NCI-H524 treated with DMSO at 0.1 percent for 48 hours (cell line): ENCODE measurements at regions not wholly inside any gene's neighbourhood (a gene's known extent, or its start where the extent isn't known, plus 50 kb on each side); places are given as distances from the start of the nearest gene placed in this dataset.
"Not testable (repeated sequence)": the region's sequence is repeated elsewhere in the genome, so short reads cannot be mapped to it uniquely, and the experiment has no call there.

Experiments used
- DNase-seq: peaks from one replicate; lab custom pipeline; 2025; lab: John Stamatoyannopoulos, UW

- DNase-seq = no peak
Observed at GRCh38 chr1:234820597-234820996, 210.6 kb upstream of the IRF2BP2 start.

- not testable (repeated sequence) for DNase-seq
Observed at GRCh38 chr1:234819845-234820244, 209.9 kb upstream of the IRF2BP2 start.

- not testable (repeated sequence) for DNase-seq
Observed at GRCh38 chr1:234818040-234818387, 208.0 kb upstream of the IRF2BP2 start.

- DNase-seq = not testable (repeated sequence)
Observed at GRCh38 chr1:234817313-234818039, 207.5 kb upstream of the IRF2BP2 start.

- DNase-seq = not testable (repeated sequence)
Observed at GRCh38 chr1:234816864-234817263, 206.9 kb upstream of the IRF2BP2 start.

- not testable (repeated sequence) for DNase-seq
Observed at GRCh38 chr1:234816186-234816851, 206.3 kb upstream of the IRF2BP2 start.

- not testable (repeated sequence) for DNase-seq
Observed at GRCh38 chr1:234815295-234815815, 205.4 kb upstream of the IRF2BP2 start.

GRCh38 chr1:234814235-234814634 is 204.3 kb upstream of the IRF2BP2 start:
- not testable (repeated sequence) for DNase-seq

- not testable (repeated sequence) for DNase-seq
Observed at GRCh38 chr1:234811824-234812223, 201.8 kb upstream of the IRF2BP2 start.

GRCh38 chr1:234810726-234811125 is 200.7 kb upstream of the IRF2BP2 start:
- DNase-seq = not testable (repeated sequence)

- not testable (repeated sequence) for DNase-seq
Observed at GRCh38 chr1:234809854-234810245, 199.9 kb upstream of the IRF2BP2 start.

GRCh38 chr1:234808943-234809853 is 199.2 kb upstream of the IRF2BP2 start:
- DNase-seq = not testable (repeated sequence)

GRCh38 chr1:234808459-234808858 is 198.5 kb upstream of the IRF2BP2 start:
- DNase-seq = not testable (repeated sequence)

- not testable (repeated sequence) for DNase-seq
Observed at GRCh38 chr1:234807705-234808104, 197.7 kb upstream of the IRF2BP2 start.

- DNase-seq = not testable (repeated sequence)
Observed at GRCh38 chr1:234802586-234802985, 192.6 kb upstream of the IRF2BP2 start.

GRCh38 chr1:234801636-234802035 is 191.7 kb upstream of the IRF2BP2 start:
- not testable (repeated sequence) for DNase-seq

GRCh38 chr1:234801147-234801546 is 191.2 kb upstream of the IRF2BP2 start:
- DNase-seq = not testable (repeated sequence)

GRCh38 chr1:234800563-234800962 is 190.6 kb upstream of the IRF2BP2 start:
- DNase-seq = not testable (repeated sequence)

GRCh38 chr1:234799021-234799689 is 189.2 kb upstream of the IRF2BP2 start:
- DNase-seq = not testable (repeated sequence)

GRCh38 chr1:234797216-234797615 is 187.2 kb upstream of the IRF2BP2 start:
- DNase-seq = not testable (repeated sequence)

- not testable (repeated sequence) for DNase-seq
Observed at GRCh38 chr1:234796438-234796792, 186.4 kb upstream of the IRF2BP2 start.
